GM20000 (cell line): ENCODE measurements at regions not wholly inside any gene's neighbourhood (a gene's known extent, or its start where the extent isn't known, plus 50 kb on each side); places are given as distances from the start of the nearest gene placed in this dataset.

Source experiments
- DNase-seq: peaks from one replicate; pipeline ENCODE4 v3.0.0; 2012; ENCODE audit warnings: low spot score
- TF ChIP-seq, protein P1 (sequence below): IDR thresholded peaks from 2 replicates; pipeline ENCODE4 v1.5.1; 2012; ENCODE audit warnings: mild to moderate bottlenecking, control low read depth; ENCODE audit errors: extremely low read depth, missing control alignments

DNA sequence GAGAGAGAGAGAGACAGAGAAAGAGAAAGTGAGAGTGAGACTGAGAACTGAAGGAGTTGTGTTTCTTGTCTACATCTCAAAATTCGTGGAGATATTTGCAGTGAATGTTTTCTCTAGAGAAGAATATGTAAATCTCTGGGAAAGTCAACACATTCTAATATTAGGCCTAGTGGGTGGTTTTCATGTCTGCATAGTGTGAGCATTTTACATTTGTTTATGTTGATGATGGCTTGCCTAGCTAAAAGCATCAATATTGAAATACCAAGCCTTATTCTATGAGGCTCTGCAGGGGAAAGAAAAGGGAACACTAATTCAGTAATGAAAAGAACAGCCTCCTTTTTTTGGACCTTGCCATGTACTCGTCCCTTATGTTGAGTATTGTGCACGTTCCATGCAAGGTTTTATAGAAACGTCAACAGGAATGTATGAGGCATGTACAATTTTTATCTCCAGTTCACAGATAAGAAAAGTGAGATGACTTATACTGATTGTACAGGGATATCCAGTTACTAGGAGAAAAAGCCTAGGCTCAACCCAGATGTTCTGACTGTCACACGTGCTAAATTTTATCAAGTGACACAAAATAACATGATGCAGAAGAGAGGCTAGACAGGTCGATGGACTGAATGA lies 1288.9 kb upstream of the SLC10A2 start:
- DNase-seq = no peak
- TF ChIP-seq, protein P1, sequence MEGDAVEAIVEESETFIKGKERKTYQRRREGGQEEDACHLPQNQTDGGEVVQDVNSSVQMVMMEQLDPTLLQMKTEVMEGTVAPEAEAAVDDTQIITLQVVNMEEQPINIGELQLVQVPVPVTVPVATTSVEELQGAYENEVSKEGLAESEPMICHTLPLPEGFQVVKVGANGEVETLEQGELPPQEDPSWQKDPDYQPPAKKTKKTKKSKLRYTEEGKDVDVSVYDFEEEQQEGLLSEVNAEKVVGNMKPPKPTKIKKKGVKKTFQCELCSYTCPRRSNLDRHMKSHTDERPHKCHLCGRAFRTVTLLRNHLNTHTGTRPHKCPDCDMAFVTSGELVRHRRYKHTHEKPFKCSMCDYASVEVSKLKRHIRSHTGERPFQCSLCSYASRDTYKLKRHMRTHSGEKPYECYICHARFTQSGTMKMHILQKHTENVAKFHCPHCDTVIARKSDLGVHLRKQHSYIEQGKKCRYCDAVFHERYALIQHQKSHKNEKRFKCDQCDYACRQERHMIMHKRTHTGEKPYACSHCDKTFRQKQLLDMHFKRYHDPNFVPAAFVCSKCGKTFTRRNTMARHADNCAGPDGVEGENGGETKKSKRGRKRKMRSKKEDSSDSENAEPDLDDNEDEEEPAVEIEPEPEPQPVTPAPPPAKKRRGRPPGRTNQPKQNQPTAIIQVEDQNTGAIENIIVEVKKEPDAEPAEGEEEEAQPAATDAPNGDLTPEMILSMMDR = no peak

DNA sequence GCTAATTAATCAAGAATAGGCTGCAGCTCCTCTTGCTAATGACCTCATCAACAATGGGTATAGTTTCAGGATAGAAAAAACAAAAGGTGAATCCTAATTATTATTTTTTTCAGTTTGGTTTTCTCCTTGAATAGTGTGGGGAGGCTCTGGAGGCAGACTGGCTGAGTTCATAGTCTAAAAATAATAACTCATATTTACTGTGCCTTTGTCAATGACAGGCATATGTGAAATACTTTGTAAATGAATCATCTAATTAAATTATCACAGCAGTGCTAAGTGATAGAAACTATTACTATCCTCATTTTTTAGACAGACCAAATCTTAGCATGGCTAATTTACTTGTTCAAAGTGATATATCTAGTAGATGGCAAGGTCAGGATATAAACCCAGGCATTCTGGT lies 1261.0 kb upstream of the SLC10A2 start:
- TF ChIP-seq, protein P1 = no peak
- DNase-seq = no peak

DNA sequence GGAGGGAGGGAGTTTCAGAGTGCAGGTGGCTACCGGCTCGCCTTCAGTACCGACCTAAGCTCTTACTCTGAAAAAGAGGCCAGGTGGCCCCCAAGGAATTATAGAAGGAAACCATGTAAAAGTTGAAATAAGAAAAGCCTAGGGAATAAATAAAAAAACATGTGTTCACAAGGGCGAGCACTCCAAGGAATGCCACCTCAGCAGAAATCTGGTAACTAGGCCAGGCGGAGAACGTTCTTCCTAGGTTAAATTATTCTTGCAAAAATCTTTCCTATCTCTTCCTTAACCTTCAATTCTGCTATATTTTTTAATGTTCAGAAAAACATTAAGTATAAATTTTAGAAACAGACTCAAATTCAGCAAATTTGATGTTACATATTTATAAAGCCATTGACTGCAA lies 1260.3 kb upstream of the SLC10A2 start:
- TF ChIP-seq, protein P1 = no peak
- no peak for DNase-seq

DNA sequence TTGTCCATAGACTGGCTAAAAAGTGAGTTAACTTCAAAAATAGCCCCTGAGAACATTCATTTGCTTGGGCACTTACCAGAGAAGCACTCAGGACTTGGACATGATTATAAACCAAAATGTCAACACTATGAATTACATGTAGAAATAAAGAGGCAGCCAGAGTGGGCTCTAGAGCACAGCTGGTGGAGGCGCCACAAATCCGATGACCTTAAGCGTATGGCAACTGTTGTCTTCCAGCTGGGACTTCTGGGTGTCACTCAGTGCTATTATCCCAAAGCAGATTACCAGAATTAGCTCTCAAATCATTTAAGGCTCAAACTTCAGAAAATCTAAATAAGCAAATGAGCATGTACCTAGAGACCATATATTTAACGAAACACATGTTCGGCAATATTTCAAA lies 1255.5 kb upstream of the SLC10A2 start:
- DNase-seq = no peak

DNA sequence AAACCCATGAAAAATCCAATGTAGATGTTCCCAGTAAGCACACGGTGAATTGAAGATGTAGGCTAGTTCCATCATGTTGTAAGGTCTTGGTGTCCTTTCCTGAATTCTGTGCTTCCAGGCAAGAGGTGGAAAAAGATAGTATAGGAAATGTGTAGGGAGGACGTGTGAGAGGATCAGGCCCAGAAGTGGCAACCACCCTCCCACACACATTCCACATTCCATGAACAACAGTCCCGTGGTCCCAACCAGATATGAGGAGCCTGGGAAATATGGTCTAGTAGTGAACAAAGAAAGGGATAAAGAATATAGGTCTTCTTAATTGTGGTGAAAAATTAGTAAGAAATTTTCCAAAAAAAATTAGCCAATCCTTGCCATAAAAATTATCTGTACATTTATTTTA lies 1254.2 kb upstream of the SLC10A2 start:
- no peak for DNase-seq
- TF ChIP-seq, protein P1 = no peak

More for the DNA sequence above, 1255.5 kb upstream of the SLC10A2 start:
- TF ChIP-seq, protein P1 = no peak

DNA sequence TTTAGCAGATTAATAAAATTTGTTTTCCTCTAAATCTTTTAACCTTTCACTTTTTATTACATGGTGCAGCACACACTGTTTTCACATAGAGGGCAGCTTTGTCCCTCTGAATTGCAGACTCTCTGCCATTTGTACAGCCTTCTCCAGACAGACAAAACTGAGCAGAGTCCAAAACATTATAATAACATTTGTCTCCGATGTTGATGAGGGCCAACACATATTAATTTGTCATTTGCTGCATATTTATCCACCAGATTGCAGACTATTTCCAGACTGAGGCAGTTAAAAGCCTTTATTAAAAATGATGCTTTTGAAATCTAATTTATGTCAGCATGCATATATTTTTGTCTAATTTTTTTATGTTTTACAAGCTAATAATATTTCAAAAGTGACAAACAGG lies 1251.9 kb upstream of the SLC10A2 start:
- no peak for DNase-seq
- TF ChIP-seq, protein P1 = no peak

DNA sequence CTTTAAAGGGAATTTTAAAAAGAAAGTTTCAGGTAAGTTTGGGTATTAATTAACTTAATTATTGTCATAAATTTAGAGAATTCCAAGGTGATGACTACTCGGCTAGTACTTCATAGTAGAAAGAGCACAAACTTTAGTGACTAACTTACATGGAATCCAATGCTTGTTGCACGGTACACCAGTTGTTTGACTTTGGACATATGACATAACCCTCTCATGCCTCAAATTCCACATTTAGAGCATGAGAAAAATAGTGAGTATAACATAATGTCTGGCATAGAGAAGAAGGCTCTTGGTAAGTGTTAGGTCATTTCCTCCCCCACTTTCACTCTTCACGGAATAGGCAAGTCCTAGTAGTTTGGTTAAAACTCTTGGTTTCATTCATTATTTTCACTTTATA lies 1249.4 kb upstream of the SLC10A2 start:
- TF ChIP-seq, protein P1 = no peak
- DNase-seq = no peak
